ENCODE measurements at regions not wholly inside any gene's neighbourhood (a gene's known extent, or its start where the extent isn't known, plus 50 kb on each side); places are given as distances from the start of the nearest gene placed in this dataset.

DNA sequence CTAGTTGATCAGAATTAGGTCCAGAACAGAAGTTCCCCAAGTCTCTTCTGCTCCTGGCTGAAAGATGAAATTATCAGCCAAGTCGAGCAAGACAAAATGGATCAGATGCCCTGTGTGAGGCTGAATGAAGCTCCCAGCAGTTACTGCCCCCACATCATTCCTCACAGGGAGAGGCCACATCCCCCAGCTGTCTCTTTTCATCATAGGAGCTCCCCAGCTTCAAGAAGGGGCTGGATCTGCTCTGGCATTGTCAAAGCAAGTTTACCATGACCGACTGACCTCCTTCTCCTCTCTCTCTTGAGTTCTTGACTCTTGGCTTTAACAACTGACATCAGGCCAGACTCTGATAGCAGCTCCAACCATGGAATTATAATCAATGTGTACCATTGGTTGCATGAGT is 133.3 kb upstream of the RAD23B start:
- Histone ChIP-seq H3K27me3 (no peaks in the 10 kb centered on the region), H3K4me1 (no peaks in the 10 kb centered on the region), H3K27ac (no peak overlapping the region), H3K4me3 (no peak overlapping the region), H3K36me3 (no peaks in the 10 kb centered on the region), H3K9me3 (no peaks in the 10 kb centered on the region)
- TF ChIP-seq, protein P1, sequence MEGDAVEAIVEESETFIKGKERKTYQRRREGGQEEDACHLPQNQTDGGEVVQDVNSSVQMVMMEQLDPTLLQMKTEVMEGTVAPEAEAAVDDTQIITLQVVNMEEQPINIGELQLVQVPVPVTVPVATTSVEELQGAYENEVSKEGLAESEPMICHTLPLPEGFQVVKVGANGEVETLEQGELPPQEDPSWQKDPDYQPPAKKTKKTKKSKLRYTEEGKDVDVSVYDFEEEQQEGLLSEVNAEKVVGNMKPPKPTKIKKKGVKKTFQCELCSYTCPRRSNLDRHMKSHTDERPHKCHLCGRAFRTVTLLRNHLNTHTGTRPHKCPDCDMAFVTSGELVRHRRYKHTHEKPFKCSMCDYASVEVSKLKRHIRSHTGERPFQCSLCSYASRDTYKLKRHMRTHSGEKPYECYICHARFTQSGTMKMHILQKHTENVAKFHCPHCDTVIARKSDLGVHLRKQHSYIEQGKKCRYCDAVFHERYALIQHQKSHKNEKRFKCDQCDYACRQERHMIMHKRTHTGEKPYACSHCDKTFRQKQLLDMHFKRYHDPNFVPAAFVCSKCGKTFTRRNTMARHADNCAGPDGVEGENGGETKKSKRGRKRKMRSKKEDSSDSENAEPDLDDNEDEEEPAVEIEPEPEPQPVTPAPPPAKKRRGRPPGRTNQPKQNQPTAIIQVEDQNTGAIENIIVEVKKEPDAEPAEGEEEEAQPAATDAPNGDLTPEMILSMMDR (IDR thresholded peaks at IDR 0.05) = no peak
- no peak for ATAC-seq
- intact Hi-C loops (cut with DNase I) = no loop called here
- DNase-seq = no peak

- no peaks in the 10 kb centered on the region for H3K36me3 ChIP-seq
- DNase-seq = no peak
- intact Hi-C loops (cut with DNase I) = no loop called here
- TF ChIP-seq, protein P1 (IDR thresholded peaks at IDR 0.05) = no peak
- no peak for ATAC-seq
- no peaks in the 10 kb centered on the region for H3K4me1 ChIP-seq
- H3K4me3 ChIP-seq = no peak overlapping the region
- H3K27me3 ChIP-seq = no peaks in the 10 kb centered on the region
- no peak overlapping the region for H3K27ac ChIP-seq
- no peaks in the 10 kb centered on the region for H3K9me3 ChIP-seq
These were observed 129.7 kb upstream of the RAD23B start for GRCh38 chr9:107153336-107153735.

- intact Hi-C loops (cut with DNase I) = no loop called here
These were observed 128.8 kb upstream of the RAD23B start for GRCh38 chr9:107154291-107154690.

DNA sequence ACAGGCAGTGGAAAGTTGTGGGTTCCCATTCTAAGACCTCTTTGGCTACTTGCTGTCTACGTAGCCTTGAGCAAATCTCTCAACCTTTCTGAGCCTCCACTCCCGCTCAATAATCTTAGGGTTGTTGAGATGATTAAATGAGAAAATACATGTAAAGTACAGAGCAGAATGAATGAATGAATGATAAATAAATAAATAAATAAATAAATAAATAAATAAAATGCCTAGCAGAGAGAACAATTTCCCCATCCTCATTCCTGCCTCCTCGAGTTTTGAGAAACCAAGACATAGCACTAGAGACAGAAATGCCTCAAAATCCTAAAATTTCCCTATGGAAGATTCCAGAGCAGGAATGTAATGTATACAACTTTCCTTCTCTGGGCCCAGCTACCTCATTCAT is 128.3 kb upstream of the RAD23B start:
- H3K27ac ChIP-seq = no peak overlapping the region
- TF ChIP-seq, protein P1 (IDR thresholded peaks at IDR 0.05) = no peak
- no peak overlapping the region for H3K4me3 ChIP-seq
- H3K36me3 ChIP-seq = no peaks in the 10 kb centered on the region
- no peaks in the 10 kb centered on the region for H3K4me1 ChIP-seq
- intact Hi-C loops (cut with DNase I) = no loop called here
- ATAC-seq (no peak), DNase-seq (no peak)
- no peaks in the 10 kb centered on the region for H3K27me3 ChIP-seq
- H3K9me3 ChIP-seq = no peaks in the 10 kb centered on the region

More at GRCh38 chr9:107154291-107154690, 128.8 kb upstream of the RAD23B start:
- Histone ChIP-seq H3K4me1 (no peaks in the 10 kb centered on the region), H3K9me3 (no peaks in the 10 kb centered on the region), H3K4me3 (no peak overlapping the region), H3K27ac (no peak overlapping the region), H3K27me3 (no peaks in the 10 kb centered on the region), H3K36me3 (no peaks in the 10 kb centered on the region)
- no peak for DNase-seq
- TF ChIP-seq, protein P1 (IDR thresholded peaks at IDR 0.05) = no peak
- no peak for ATAC-seq

- H3K9me3 ChIP-seq = no peaks in the 10 kb centered on the region
- H3K27ac ChIP-seq = no peak overlapping the region
- no peak for ATAC-seq
- no peaks in the 10 kb centered on the region for H3K27me3 ChIP-seq
- H3K4me1 ChIP-seq = no peaks in the 10 kb centered on the region
- H3K4me3 ChIP-seq = no peak overlapping the region
- intact Hi-C loops (cut with DNase I) = no loop called here
- DNase-seq = no peak
- TF ChIP-seq, protein P1 (IDR thresholded peaks at IDR 0.05) = no peak
- H3K36me3 ChIP-seq = no peaks in the 10 kb centered on the region
These were observed 127.7 kb upstream of the RAD23B start for GRCh38 chr9:107155244-107155817.

GRCh38 chr9:107158321-107158720 is 124.8 kb upstream of the RAD23B start:
- ATAC-seq = peak; percentile 23
- Histone ChIP-seq H3K4me1 (no peaks in the 10 kb centered on the region), H3K27me3 (no peaks in the 10 kb centered on the region), H3K9me3 (no peaks in the 10 kb centered on the region), H3K36me3 (no peaks in the 10 kb centered on the region), H3K27ac (no peak overlapping the region), H3K4me3 (no peak overlapping the region)
- DNase-seq = no peak
- TF ChIP-seq, protein P1 (IDR thresholded peaks at IDR 0.05) = peak; percentile 29
- intact Hi-C loops (cut with DNase I) = no loop called here
